ENCODE measurements at regions not wholly inside any gene's neighbourhood (a gene's known extent, or its start where the extent isn't known, plus 50 kb on each side); places are given as distances from the start of the nearest gene placed in this dataset.
"Not testable (repeated sequence)": the region's sequence is repeated elsewhere in the genome, so short reads cannot be mapped to it uniquely, and the experiment has no call there.

- no peak for DNase-seq
These were observed 128.8 kb downstream of the LMNTD1 start for GRCh38 chr12:25424211-25424731.

GRCh38 chr12:25423355-25424050, 129.6 kb downstream of the LMNTD1 start:
- DNase-seq: no peak

- DNase-seq: no peak
These were observed 130.8 kb downstream of the LMNTD1 start for GRCh38 chr12:25422241-25422640.

GRCh38 chr12:25421651-25422167, 131.4 kb downstream of the LMNTD1 start:
- no peak for DNase-seq

- DNase-seq: no peak
These were observed 133.0 kb downstream of the LMNTD1 start for GRCh38 chr12:25420116-25420515.

- no peak for DNase-seq
These were observed 133.5 kb downstream of the LMNTD1 start for GRCh38 chr12:25419595-25419994.

- DNase-seq: no peak
These were observed 136.0 kb downstream of the LMNTD1 start for GRCh38 chr12:25417071-25417470.

GRCh38 chr12:25416516-25416915, 136.6 kb downstream of the LMNTD1 start:
- DNase-seq: no peak

GRCh38 chr12:25415004-25415403, 138.1 kb downstream of the LMNTD1 start:
- DNase-seq: no peak

- DNase-seq: no peak
These were observed 140.3 kb downstream of the LMNTD1 start for GRCh38 chr12:25412735-25413134.

- no peak for DNase-seq
These were observed 148.1 kb downstream of the LMNTD1 start for GRCh38 chr12:25404955-25405354.

GRCh38 chr12:25401547-25402345, 151.0 kb upstream of the KRAS start:
- no peak for DNase-seq

GRCh38 chr12:25397001-25397400, 146.3 kb upstream of the KRAS start:
- no peak for DNase-seq

GRCh38 chr12:25395227-25395626, 144.5 kb upstream of the KRAS start:
- DNase-seq: no peak

GRCh38 chr12:25394775-25395174, 144.0 kb upstream of the KRAS start:
- not testable (repeated sequence) for DNase-seq

GRCh38 chr12:25394025-25394424, 143.3 kb upstream of the KRAS start:
- DNase-seq: no peak

- not testable (repeated sequence) for DNase-seq
These were observed 140.6 kb upstream of the KRAS start for GRCh38 chr12:25391346-25391745.

GRCh38 chr12:25388183-25388582, 137.5 kb upstream of the KRAS start:
- DNase-seq: peak; percentile 32

GRCh38 chr12:25387732-25388050, 137.0 kb upstream of the KRAS start:
- DNase-seq: no peak

- peak; percentile 93 for DNase-seq
These were observed 136.4 kb upstream of the KRAS start for GRCh38 chr12:25386831-25387731.

GRCh38 chr12:25384893-25385248, 134.1 kb upstream of the KRAS start:
- no peak for DNase-seq

GRCh38 chr12:25384038-25384892, 133.5 kb upstream of the KRAS start:
- no peak for DNase-seq

Data from OCI-M1 (cell line).